WTC11 (cell line): ENCODE measurements at regions not wholly inside any gene's neighbourhood (a gene's known extent, or its start where the extent isn't known, plus 50 kb on each side); places are given as distances from the start of the nearest gene placed in this dataset.

Source experiments
- CREB1 ChIP-seq: sonication (generic); formaldehyde crosslinking; IDR thresholded peaks from 2 replicates; pipeline ENCODE4 v1.8.0; 2023; ENCODE audit warnings: mild to moderate bottlenecking, missing genetic modification reagents
- FOXJ3 ChIP-seq: sonication (generic); formaldehyde crosslinking; IDR thresholded peaks from 2 replicates; pipeline ENCODE4 v1.9.0; 2021; ENCODE audit warnings: missing genetic modification reagents, mild to moderate bottlenecking, borderline replicate concordance
- FOXP1 ChIP-seq: sonication (generic); formaldehyde crosslinking; IDR thresholded peaks from 2 replicates; pipeline ENCODE4 v1.8.0; 2022; ENCODE audit warnings: missing genetic modification reagents, mild to moderate bottlenecking, moderate library complexity, borderline replicate concordance
- TF ChIP-seq, protein P1 (sequence below): fragments of 200-600 bp; IDR thresholded peaks from 2 replicates; pipeline ENCODE4 v1.8.0; 2022; ENCODE audit warnings: antibody characterized with exemption
- TF ChIP-seq, protein P2 (sequence below): sonication (generic); formaldehyde crosslinking; IDR thresholded peaks from 2 replicates; pipeline ENCODE4 v1.8.1; 2023; ENCODE audit warnings: mild to moderate bottlenecking, missing genetic modification reagents, borderline replicate concordance
- TF ChIP-seq, protein P3 (sequence below): sonication (generic); formaldehyde crosslinking; IDR thresholded peaks from 2 replicates; pipeline ENCODE4 v1.8.0; 2022; ENCODE audit warnings: mild to moderate bottlenecking, missing genetic modification reagents
- TF ChIP-seq, protein P4 (sequence below): fragments of 250-450 bp; sonication (Bioruptor Pico); IDR thresholded peaks from 2 replicates; pipeline ENCODE4 v1.9.0; 2021; ENCODE audit warnings: mild to moderate bottlenecking, borderline replicate concordance
- TF ChIP-seq, protein P5 (sequence below): sonication (generic); formaldehyde crosslinking; IDR thresholded peaks from 2 replicates; pipeline ENCODE4 v1.8.0; 2022; ENCODE audit warnings: mild to moderate bottlenecking, missing genetic modification reagents
- TF ChIP-seq, protein P6 (sequence below): sonication (generic); formaldehyde crosslinking; IDR thresholded peaks from 2 replicates; pipeline ENCODE4 v1.8.1; 2023; ENCODE audit warnings: mild to moderate bottlenecking, missing genetic modification reagents, moderate library complexity
- TF ChIP-seq, protein P7 (sequence below): sonication (generic); formaldehyde crosslinking; IDR thresholded peaks from 2 replicates; pipeline ENCODE4 v1.8.1; 2022; ENCODE audit warnings: low read depth, mild to moderate bottlenecking, moderate library complexity, missing genetic modification reagents, borderline replicate concordance

DNA sequence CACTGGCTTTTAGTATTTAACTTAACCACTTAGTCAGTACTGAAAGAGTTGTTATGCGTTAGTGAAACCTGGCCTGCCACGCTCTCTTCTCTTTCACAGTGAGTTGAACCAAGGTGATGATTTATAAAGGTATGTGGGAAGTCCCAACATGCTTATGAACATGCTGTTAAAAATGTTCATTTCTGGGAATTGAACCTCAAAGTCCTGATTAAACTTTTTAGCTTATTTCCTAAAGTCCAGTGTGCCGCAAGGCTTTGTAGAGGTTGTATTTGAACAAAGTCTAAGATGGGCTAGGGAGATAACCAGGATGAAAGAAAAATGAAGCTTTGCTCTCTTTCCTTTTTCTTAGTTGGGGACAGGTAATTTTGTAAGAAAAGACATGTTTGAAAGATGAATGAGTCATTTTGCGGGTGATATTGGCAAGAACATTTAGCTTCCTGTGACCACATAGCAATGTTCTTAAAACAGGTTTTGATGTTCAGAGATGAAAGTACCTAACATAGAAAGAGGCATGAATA is 270.3 kb downstream of the DTHD1 start:
- TF ChIP-seq, protein P1, sequence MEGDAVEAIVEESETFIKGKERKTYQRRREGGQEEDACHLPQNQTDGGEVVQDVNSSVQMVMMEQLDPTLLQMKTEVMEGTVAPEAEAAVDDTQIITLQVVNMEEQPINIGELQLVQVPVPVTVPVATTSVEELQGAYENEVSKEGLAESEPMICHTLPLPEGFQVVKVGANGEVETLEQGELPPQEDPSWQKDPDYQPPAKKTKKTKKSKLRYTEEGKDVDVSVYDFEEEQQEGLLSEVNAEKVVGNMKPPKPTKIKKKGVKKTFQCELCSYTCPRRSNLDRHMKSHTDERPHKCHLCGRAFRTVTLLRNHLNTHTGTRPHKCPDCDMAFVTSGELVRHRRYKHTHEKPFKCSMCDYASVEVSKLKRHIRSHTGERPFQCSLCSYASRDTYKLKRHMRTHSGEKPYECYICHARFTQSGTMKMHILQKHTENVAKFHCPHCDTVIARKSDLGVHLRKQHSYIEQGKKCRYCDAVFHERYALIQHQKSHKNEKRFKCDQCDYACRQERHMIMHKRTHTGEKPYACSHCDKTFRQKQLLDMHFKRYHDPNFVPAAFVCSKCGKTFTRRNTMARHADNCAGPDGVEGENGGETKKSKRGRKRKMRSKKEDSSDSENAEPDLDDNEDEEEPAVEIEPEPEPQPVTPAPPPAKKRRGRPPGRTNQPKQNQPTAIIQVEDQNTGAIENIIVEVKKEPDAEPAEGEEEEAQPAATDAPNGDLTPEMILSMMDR = no peak
- TF ChIP-seq, protein P2, sequence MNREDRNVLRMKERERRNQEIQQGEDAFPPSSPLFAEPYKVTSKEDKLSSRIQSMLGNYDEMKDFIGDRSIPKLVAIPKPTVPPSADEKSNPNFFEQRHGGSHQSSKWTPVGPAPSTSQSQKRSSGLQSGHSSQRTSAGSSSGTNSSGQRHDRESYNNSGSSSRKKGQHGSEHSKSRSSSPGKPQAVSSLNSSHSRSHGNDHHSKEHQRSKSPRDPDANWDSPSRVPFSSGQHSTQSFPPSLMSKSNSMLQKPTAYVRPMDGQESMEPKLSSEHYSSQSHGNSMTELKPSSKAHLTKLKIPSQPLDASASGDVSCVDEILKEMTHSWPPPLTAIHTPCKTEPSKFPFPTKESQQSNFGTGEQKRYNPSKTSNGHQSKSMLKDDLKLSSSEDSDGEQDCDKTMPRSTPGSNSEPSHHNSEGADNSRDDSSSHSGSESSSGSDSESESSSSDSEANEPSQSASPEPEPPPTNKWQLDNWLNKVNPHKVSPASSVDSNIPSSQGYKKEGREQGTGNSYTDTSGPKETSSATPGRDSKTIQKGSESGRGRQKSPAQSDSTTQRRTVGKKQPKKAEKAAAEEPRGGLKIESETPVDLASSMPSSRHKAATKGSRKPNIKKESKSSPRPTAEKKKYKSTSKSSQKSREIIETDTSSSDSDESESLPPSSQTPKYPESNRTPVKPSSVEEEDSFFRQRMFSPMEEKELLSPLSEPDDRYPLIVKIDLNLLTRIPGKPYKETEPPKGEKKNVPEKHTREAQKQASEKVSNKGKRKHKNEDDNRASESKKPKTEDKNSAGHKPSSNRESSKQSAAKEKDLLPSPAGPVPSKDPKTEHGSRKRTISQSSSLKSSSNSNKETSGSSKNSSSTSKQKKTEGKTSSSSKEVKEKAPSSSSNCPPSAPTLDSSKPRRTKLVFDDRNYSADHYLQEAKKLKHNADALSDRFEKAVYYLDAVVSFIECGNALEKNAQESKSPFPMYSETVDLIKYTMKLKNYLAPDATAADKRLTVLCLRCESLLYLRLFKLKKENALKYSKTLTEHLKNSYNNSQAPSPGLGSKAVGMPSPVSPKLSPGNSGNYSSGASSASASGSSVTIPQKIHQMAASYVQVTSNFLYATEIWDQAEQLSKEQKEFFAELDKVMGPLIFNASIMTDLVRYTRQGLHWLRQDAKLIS = no peak
- TF ChIP-seq, protein P3, sequence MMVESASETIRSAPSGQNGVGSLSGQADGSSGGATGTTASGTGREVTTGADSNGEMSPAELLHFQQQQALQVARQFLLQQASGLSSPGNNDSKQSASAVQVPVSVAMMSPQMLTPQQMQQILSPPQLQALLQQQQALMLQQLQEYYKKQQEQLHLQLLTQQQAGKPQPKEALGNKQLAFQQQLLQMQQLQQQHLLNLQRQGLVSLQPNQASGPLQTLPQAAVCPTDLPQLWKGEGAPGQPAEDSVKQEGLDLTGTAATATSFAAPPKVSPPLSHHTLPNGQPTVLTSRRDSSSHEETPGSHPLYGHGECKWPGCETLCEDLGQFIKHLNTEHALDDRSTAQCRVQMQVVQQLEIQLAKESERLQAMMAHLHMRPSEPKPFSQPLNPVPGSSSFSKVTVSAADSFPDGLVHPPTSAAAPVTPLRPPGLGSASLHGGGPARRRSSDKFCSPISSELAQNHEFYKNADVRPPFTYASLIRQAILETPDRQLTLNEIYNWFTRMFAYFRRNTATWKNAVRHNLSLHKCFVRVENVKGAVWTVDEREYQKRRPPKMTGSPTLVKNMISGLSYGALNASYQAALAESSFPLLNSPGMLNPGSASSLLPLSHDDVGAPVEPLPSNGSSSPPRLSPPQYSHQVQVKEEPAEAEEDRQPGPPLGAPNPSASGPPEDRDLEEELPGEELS = no peak
- TF ChIP-seq FOXJ3 (CRISPR knock-in tag) = no peak
- TF ChIP-seq FOXP1 = no peak
- TF ChIP-seq, protein P4, sequence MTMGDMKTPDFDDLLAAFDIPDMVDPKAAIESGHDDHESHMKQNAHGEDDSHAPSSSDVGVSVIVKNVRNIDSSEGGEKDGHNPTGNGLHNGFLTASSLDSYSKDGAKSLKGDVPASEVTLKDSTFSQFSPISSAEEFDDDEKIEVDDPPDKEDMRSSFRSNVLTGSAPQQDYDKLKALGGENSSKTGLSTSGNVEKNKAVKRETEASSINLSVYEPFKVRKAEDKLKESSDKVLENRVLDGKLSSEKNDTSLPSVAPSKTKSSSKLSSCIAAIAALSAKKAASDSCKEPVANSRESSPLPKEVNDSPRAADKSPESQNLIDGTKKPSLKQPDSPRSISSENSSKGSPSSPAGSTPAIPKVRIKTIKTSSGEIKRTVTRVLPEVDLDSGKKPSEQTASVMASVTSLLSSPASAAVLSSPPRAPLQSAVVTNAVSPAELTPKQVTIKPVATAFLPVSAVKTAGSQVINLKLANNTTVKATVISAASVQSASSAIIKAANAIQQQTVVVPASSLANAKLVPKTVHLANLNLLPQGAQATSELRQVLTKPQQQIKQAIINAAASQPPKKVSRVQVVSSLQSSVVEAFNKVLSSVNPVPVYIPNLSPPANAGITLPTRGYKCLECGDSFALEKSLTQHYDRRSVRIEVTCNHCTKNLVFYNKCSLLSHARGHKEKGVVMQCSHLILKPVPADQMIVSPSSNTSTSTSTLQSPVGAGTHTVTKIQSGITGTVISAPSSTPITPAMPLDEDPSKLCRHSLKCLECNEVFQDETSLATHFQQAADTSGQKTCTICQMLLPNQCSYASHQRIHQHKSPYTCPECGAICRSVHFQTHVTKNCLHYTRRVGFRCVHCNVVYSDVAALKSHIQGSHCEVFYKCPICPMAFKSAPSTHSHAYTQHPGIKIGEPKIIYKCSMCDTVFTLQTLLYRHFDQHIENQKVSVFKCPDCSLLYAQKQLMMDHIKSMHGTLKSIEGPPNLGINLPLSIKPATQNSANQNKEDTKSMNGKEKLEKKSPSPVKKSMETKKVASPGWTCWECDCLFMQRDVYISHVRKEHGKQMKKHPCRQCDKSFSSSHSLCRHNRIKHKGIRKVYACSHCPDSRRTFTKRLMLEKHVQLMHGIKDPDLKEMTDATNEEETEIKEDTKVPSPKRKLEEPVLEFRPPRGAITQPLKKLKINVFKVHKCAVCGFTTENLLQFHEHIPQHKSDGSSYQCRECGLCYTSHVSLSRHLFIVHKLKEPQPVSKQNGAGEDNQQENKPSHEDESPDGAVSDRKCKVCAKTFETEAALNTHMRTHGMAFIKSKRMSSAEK (CRISPR knock-in tag) = no peak
- no peak for TF ChIP-seq CREB1 (CRISPR knock-in tag)
- TF ChIP-seq, protein P5, sequence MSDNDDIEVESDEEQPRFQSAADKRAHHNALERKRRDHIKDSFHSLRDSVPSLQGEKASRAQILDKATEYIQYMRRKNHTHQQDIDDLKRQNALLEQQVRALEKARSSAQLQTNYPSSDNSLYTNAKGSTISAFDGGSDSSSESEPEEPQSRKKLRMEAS (CRISPR knock-in tag) = no peak
- TF ChIP-seq, protein P6, sequence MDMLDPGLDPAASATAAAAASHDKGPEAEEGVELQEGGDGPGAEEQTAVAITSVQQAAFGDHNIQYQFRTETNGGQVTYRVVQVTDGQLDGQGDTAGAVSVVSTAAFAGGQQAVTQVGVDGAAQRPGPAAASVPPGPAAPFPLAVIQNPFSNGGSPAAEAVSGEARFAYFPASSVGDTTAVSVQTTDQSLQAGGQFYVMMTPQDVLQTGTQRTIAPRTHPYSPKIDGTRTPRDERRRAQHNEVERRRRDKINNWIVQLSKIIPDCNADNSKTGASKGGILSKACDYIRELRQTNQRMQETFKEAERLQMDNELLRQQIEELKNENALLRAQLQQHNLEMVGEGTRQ = no peak
- TF ChIP-seq, protein P7, sequence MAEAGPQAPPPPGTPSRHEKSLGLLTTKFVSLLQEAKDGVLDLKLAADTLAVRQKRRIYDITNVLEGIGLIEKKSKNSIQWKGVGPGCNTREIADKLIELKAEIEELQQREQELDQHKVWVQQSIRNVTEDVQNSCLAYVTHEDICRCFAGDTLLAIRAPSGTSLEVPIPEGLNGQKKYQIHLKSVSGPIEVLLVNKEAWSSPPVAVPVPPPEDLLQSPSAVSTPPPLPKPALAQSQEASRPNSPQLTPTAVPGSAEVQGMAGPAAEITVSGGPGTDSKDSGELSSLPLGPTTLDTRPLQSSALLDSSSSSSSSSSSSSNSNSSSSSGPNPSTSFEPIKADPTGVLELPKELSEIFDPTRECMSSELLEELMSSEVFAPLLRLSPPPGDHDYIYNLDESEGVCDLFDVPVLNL (CRISPR knock-in tag) = no peak
